ENCODE measurements at regions not wholly inside any gene's neighbourhood (a gene's known extent, or its start where the extent isn't known, plus 50 kb on each side); places are given as distances from the start of the nearest gene placed in this dataset.

- Histone ChIP-seq H3K9me3 (ENCODE audit: control insufficient read depth in 2 of 3, low read length in 3 of 3) (no peaks in the 10 kb centered on the region), H3K27me3 (ENCODE audit: control insufficient read depth in 2 of 2, insufficient read depth in 2 of 2, low read length in 2 of 2) (no peaks in the 10 kb centered on the region), H3K36me3 (ENCODE audit: control insufficient read depth in 2 of 3, insufficient read depth in 3 of 3, low read length in 3 of 3) (no peaks in the 10 kb centered on the region), H3K27ac (ENCODE audit: low read depth, low read length) (no peak overlapping the region), H3K4me1 (ENCODE audit: control insufficient read depth in 2 of 2, insufficient read depth in 2 of 2, low read length in 2 of 2) (no peaks in the 10 kb centered on the region), H3K4me3 (ENCODE audit: low read length) (no peak overlapping the region)
- intact Hi-C loops (cut with micrococcal nuclease), result no loop called here
- no peak overlapping the region for H3K4me3 Mint-ChIP-seq
- POLR2A ChIA-PET, result no interaction called here
- H3K4me1 Mint-ChIP-seq, result peaks cover 0 to 9% (median 0%) of the 10 kb centered on the region in 7 donors
- H3K27me3 Mint-ChIP-seq, result peaks cover 4 to 44% (median 16%) of the 10 kb centered on the region in 5 donors
- no peak for DNase-seq
- CTCF ChIA-PET, result no interaction called here
- H3K9me3 Mint-ChIP-seq, result peaks cover 0 to 4% (median 0%) of the 10 kb centered on the region in 11 donors
- ATAC-seq, result no peak
- H3K36me3 Mint-ChIP-seq, result no peaks in the 10 kb centered on the region
- H3K27ac Mint-ChIP-seq, result no peak overlapping the region
Measured at GRCh38 chr20:50315586-50316551, 125.2 kb downstream of the CEBPB start.

GRCh38 chr20:50317116-50317515 is 126.5 kb downstream of the CEBPB start:
- Histone ChIP-seq H3K9me3 (ENCODE audit: control insufficient read depth in 2 of 3, low read length in 3 of 3) (no peaks in the 10 kb centered on the region), H3K27ac (ENCODE audit: low read depth, low read length) (no peak overlapping the region), H3K4me3 (ENCODE audit: low read length) (no peak overlapping the region), H3K36me3 (ENCODE audit: control insufficient read depth in 2 of 3, insufficient read depth in 3 of 3, low read length in 3 of 3) (no peaks in the 10 kb centered on the region), H3K4me1 (ENCODE audit: control insufficient read depth in 2 of 2, insufficient read depth in 2 of 2, low read length in 2 of 2) (no peaks in the 10 kb centered on the region), H3K27me3 (ENCODE audit: control insufficient read depth in 2 of 2, insufficient read depth in 2 of 2, low read length in 2 of 2) (no peaks in the 10 kb centered on the region)
- Mint-ChIP-seq H3K27me3 (peaks cover 4 to 44% (median 16%) of the 10 kb centered on the region in 5 donors), H3K36me3 (no peaks in the 10 kb centered on the region), H3K9me3 (peaks cover 0 to 4% (median 0%) of the 10 kb centered on the region in 11 donors), H3K27ac (no peak overlapping the region), H3K4me3 (no peak overlapping the region), H3K4me1 (peaks cover 0 to 9% (median 0%) of the 10 kb centered on the region in 7 donors)
- intact Hi-C loops (cut with micrococcal nuclease), result no loop called here
- ChIA-PET POLR2A (no interaction called here), CTCF (no interaction called here)
- DNase-seq (no peak), ATAC-seq (no peak)

- Mint-ChIP-seq H3K4me3 (no peak overlapping the region), H3K27me3 (peaks cover 4 to 44% (median 16%) of the 10 kb centered on the region in 5 donors), H3K9me3 (peaks cover 0 to 4% (median 0%) of the 10 kb centered on the region in 11 donors), H3K4me1 (peaks cover 0 to 9% (median 0%) of the 10 kb centered on the region in 7 donors), H3K36me3 (no peaks in the 10 kb centered on the region), H3K27ac (no peak overlapping the region)
- H3K36me3 ChIP-seq (ENCODE audit: control insufficient read depth in 2 of 3, insufficient read depth in 3 of 3, low read length in 3 of 3), result no peaks in the 10 kb centered on the region
- ChIA-PET POLR2A (no interaction called here), CTCF (no interaction called here)
- no peak for DNase-seq
- H3K4me3 ChIP-seq (ENCODE audit: low read length), result no peak overlapping the region
- H3K27me3 ChIP-seq (ENCODE audit: control insufficient read depth in 2 of 2, insufficient read depth in 2 of 2, low read length in 2 of 2), result no peaks in the 10 kb centered on the region
- ATAC-seq, result no peak
- no peak overlapping the region for H3K27ac ChIP-seq (ENCODE audit: low read depth, low read length)
- intact Hi-C loops (cut with micrococcal nuclease), result no loop called here
- no peaks in the 10 kb centered on the region for H3K4me1 ChIP-seq (ENCODE audit: control insufficient read depth in 2 of 2, insufficient read depth in 2 of 2, low read length in 2 of 2)
- H3K9me3 ChIP-seq (ENCODE audit: control insufficient read depth in 2 of 3, low read length in 3 of 3), result no peaks in the 10 kb centered on the region
Measured at GRCh38 chr20:50317609-50318008, 127.0 kb downstream of the CEBPB start.

GRCh38 chr20:50318710-50319109 is 128.1 kb downstream of the CEBPB start:
- H3K27me3 Mint-ChIP-seq, result peaks cover 4 to 38% (median 16%) of the 10 kb centered on the region in 5 donors
- H3K4me3 Mint-ChIP-seq, result no peak overlapping the region
- H3K4me3 ChIP-seq (ENCODE audit: low read length), result no peak overlapping the region
- intact Hi-C loops (cut with micrococcal nuclease), result no loop called here
- no peak for ATAC-seq
- no peaks in the 10 kb centered on the region for H3K36me3 ChIP-seq (ENCODE audit: control insufficient read depth in 2 of 3, insufficient read depth in 3 of 3, low read length in 3 of 3)
- no peaks in the 10 kb centered on the region for H3K27me3 ChIP-seq (ENCODE audit: control insufficient read depth in 2 of 2, insufficient read depth in 2 of 2, low read length in 2 of 2)
- no peak overlapping the region for H3K27ac ChIP-seq (ENCODE audit: low read depth, low read length)
- DNase-seq, result no peak
- no peak overlapping the region for H3K27ac Mint-ChIP-seq
- H3K9me3 Mint-ChIP-seq, result peaks cover 0 to 4% (median 0%) of the 10 kb centered on the region in 11 donors
- POLR2A ChIA-PET, result no interaction called here
- H3K36me3 Mint-ChIP-seq, result no peaks in the 10 kb centered on the region
- no peaks in the 10 kb centered on the region for H3K9me3 ChIP-seq (ENCODE audit: control insufficient read depth in 2 of 3, low read length in 3 of 3)
- peaks cover 0 to 9% (median 0%) of the 10 kb centered on the region in 7 donors for H3K4me1 Mint-ChIP-seq
- H3K4me1 ChIP-seq (ENCODE audit: control insufficient read depth in 2 of 2, insufficient read depth in 2 of 2, low read length in 2 of 2), result no peaks in the 10 kb centered on the region
- CTCF ChIA-PET, result no interaction called here

- H3K27me3 ChIP-seq (ENCODE audit: control insufficient read depth in 2 of 2, insufficient read depth in 2 of 2, low read length in 2 of 2), result no peaks in the 10 kb centered on the region
- H3K4me3 Mint-ChIP-seq, result no peak overlapping the region
- H3K36me3 Mint-ChIP-seq, result no peaks in the 10 kb centered on the region
- H3K4me1 Mint-ChIP-seq, result peaks cover 0 to 16% (median 0%) of the 10 kb centered on the region in 7 donors
- DNase-seq, result no peak
- peaks cover 4 to 22% (median 11%) of the 10 kb centered on the region in 5 donors for H3K27me3 Mint-ChIP-seq
- no peaks in the 10 kb centered on the region for H3K4me1 ChIP-seq (ENCODE audit: control insufficient read depth in 2 of 2, insufficient read depth in 2 of 2, low read length in 2 of 2)
- H3K27ac Mint-ChIP-seq, result no peak overlapping the region
- no peak overlapping the region for H3K27ac ChIP-seq (ENCODE audit: low read depth, low read length)
- CTCF ChIA-PET, result no interaction called here
- POLR2A ChIA-PET, result no interaction called here
- H3K36me3 ChIP-seq (ENCODE audit: control insufficient read depth in 2 of 3, insufficient read depth in 3 of 3, low read length in 3 of 3), result no peaks in the 10 kb centered on the region
- no peak overlapping the region for H3K4me3 ChIP-seq (ENCODE audit: low read length)
- peaks cover 0 to 4% (median 0%) of the 10 kb centered on the region in 11 donors for H3K9me3 Mint-ChIP-seq
- H3K9me3 ChIP-seq (ENCODE audit: control insufficient read depth in 2 of 3, low read length in 3 of 3), result no peaks in the 10 kb centered on the region
- intact Hi-C loops (cut with micrococcal nuclease), result no loop called here
- ATAC-seq, result no peak
Measured at GRCh38 chr20:50320005-50320900, 129.6 kb downstream of the CEBPB start.

GRCh38 chr20:50320901-50321796 is 130.5 kb downstream of the CEBPB start:
- Histone ChIP-seq H3K9me3 (ENCODE audit: control insufficient read depth in 2 of 3, low read length in 3 of 3) (no peaks in the 10 kb centered on the region), H3K4me3 (ENCODE audit: low read length) (no peak overlapping the region), H3K27me3 (ENCODE audit: control insufficient read depth in 2 of 2, insufficient read depth in 2 of 2, low read length in 2 of 2) (no peaks in the 10 kb centered on the region), H3K4me1 (ENCODE audit: control insufficient read depth in 2 of 2, insufficient read depth in 2 of 2, low read length in 2 of 2) (no peaks in the 10 kb centered on the region), H3K27ac (ENCODE audit: low read depth, low read length) (no peak overlapping the region), H3K36me3 (ENCODE audit: control insufficient read depth in 2 of 3, insufficient read depth in 3 of 3, low read length in 3 of 3) (no peaks in the 10 kb centered on the region)
- no peak overlapping the region for H3K4me3 Mint-ChIP-seq
- ChIA-PET CTCF (no interaction called here), POLR2A (no interaction called here)
- peaks cover 4 to 17% (median 9%) of the 10 kb centered on the region in 5 donors for H3K27me3 Mint-ChIP-seq
- peaks cover 0 to 2% (median 0%) of the 10 kb centered on the region in 5 donors for H3K36me3 Mint-ChIP-seq
- ATAC-seq (peak; percentile 29), DNase-seq (peak in 1 of 9 donors; percentile 43)
- peaks cover 0 to 16% (median 0%) of the 10 kb centered on the region in 7 donors for H3K4me1 Mint-ChIP-seq
- peaks cover 0 to 4% (median 0%) of the 10 kb centered on the region in 11 donors for H3K9me3 Mint-ChIP-seq
- H3K27ac Mint-ChIP-seq, result peak overlapping the region in 1 of 9 donors; percentile 27
- intact Hi-C loops (cut with micrococcal nuclease), result no loop called here
